Trophoblast cell (in vitro differentiated cells and primary cell): ENCODE measurements at regions not wholly inside any gene's neighbourhood (a gene's known extent, or its start where the extent isn't known, plus 50 kb on each side); places are given as distances from the start of the nearest gene placed in this dataset.

Experiments used
- DNase-seq, 2 donors: peaks; one replicate each; pipeline ENCODE4 v3.0.0-alpha.2; 2016
- H2AFZ ChIP-seq: 2 replicates; pipeline ENCODE4 v1.6.1; 2013; ENCODE audit warnings: low read length, moderate library complexity, mild to moderate bottlenecking; ENCODE audit not compliant: insufficient read depth, poor library complexity
- H2AK5ac ChIP-seq: 2 replicates; pipeline ENCODE4 v1.6.1; 2013; ENCODE audit warnings: mild to moderate bottlenecking, low read length
- H2BK120ac ChIP-seq: 2 replicates; pipeline ENCODE4 v1.6.1; 2013; ENCODE audit warnings: low read length, mild to moderate bottlenecking, moderate library complexity; ENCODE audit not compliant: insufficient read depth, poor library complexity
- H2BK12ac ChIP-seq: 2 replicates; pipeline ENCODE4 v1.6.1; 2013; ENCODE audit warnings: mild to moderate bottlenecking, low read length, moderate library complexity
- H2BK5ac ChIP-seq: 2 replicates; pipeline ENCODE4 v1.6.1; 2013; ENCODE audit warnings: low read length, low read depth, moderate library complexity, mild to moderate bottlenecking; ENCODE audit not compliant: poor library complexity
- H3K14ac ChIP-seq: 2 replicates; pipeline ENCODE4 v1.6.1; 2013; ENCODE audit warnings: mild to moderate bottlenecking, low read length
- H3K18ac ChIP-seq: 2 replicates; pipeline ENCODE4 v1.6.1; 2013; ENCODE audit warnings: mild to moderate bottlenecking, low read length
- H3K23ac ChIP-seq: 2 replicates; pipeline ENCODE4 v1.6.1; 2013; ENCODE audit warnings: low read length
- H3K27ac ChIP-seq: 2 replicates; pipeline ENCODE4 v1.5.1; 2013; ENCODE audit warnings: low read depth, mild to moderate bottlenecking, inconsistent platforms, low read length, moderate library complexity
- H3K27me3 ChIP-seq: 2 replicates; pipeline ENCODE4 v1.6.1; 2013; ENCODE audit warnings: inconsistent platforms, mild to moderate bottlenecking, low read length, moderate library complexity; ENCODE audit not compliant: insufficient read depth
- H3K36me3 ChIP-seq, 2 experiments: 1 replicate in 1 of 2; 2 replicates in 1 of 2; pipeline ENCODE4 v1.6.1; 2013; ENCODE audit warnings: low read length in 2 of 2, mild to moderate bottlenecking in 2 of 2, moderate library complexity in 1 of 2; ENCODE audit not compliant: insufficient read depth in 2 of 2, control insufficient read depth in 1 of 2
- H3K4ac ChIP-seq: 2 replicates; pipeline ENCODE4 v1.6.1; 2013; ENCODE audit warnings: low read depth, mild to moderate bottlenecking, low read length, moderate library complexity
- H3K4me1 ChIP-seq, 2 experiments: 1 replicate in 1 of 2; 2 replicates in 1 of 2; pipeline ENCODE4 v1.6.1; 2013; ENCODE audit warnings: low read length in 2 of 2, mild to moderate bottlenecking in 2 of 2, moderate library complexity in 1 of 2; ENCODE audit not compliant: insufficient read depth in 2 of 2, control insufficient read depth in 1 of 2
- H3K4me2 ChIP-seq: 2 replicates; pipeline ENCODE4 v1.6.1; 2013; ENCODE audit warnings: inconsistent platforms, mild to moderate bottlenecking, low read length, moderate library complexity
- H3K4me3 ChIP-seq: 2 replicates; pipeline ENCODE4 v1.5.1; 2013; ENCODE audit warnings: mild to moderate bottlenecking, low read depth, low read length, inconsistent platforms
- H3K79me1 ChIP-seq: one replicate; pipeline ENCODE4 v1.6.1; 2013; ENCODE audit warnings: low read length
- H3K79me2 ChIP-seq: 2 replicates; pipeline ENCODE4 v1.6.1; 2013; ENCODE audit warnings: low read length, mild to moderate bottlenecking; ENCODE audit not compliant: control insufficient read depth, insufficient read depth, poor library complexity
- H3K9ac ChIP-seq: 2 replicates; pipeline ENCODE4 v1.6.1; 2013; ENCODE audit warnings: mild to moderate bottlenecking, low read length
- H3K9me3 ChIP-seq: 2 replicates; pipeline ENCODE4 v1.6.1; 2013; ENCODE audit warnings: low read depth, mild to moderate bottlenecking, control low read depth, inconsistent platforms, low read length; ENCODE audit not compliant: insufficient read depth
- H4K12ac ChIP-seq: 2 replicates; pipeline ENCODE4 v1.6.1; 2013; ENCODE audit warnings: low read depth, mild to moderate bottlenecking, low read length, moderate library complexity
- H4K8ac ChIP-seq: 2 replicates; pipeline ENCODE4 v1.6.1; 2013; ENCODE audit warnings: low read depth, mild to moderate bottlenecking, low read length, moderate library complexity
- H4K91ac ChIP-seq: one replicate; pipeline ENCODE4 v1.6.1; 2013; ENCODE audit warnings: low read depth, mild to moderate bottlenecking, low read length, moderate library complexity
- WGBS: extraction: QIAGEN DNeasy Blood & Tissue Kit; methylation state at CpG from one replicate; pipeline ENCODE4 v1.1.7; 2013; ENCODE audit warnings: missing lambda C conversion rate; ENCODE audit not compliant: insufficient read length, insufficient coverage; ENCODE audit errors: extremely low coverage; 5-methylcytosine and 5-hydroxymethylcytosine counted together

- no CpG with 5 or more reads among the region's 2 CpGs for WGBS
- H3K14ac ChIP-seq: no peak overlapping the region
- H2BK120ac ChIP-seq: no peak overlapping the region
- H2AK5ac ChIP-seq: no peak overlapping the region
- no peaks in the 10 kb centered on the region for H3K4me1 ChIP-seq
- H3K9ac ChIP-seq: no peak overlapping the region
- no peak overlapping the region for H3K27ac ChIP-seq
- no peak overlapping the region for H3K4me3 ChIP-seq
- H4K91ac ChIP-seq: no peak overlapping the region
- no peak overlapping the region for H2AFZ ChIP-seq
- no peaks in the 10 kb centered on the region for H3K79me2 ChIP-seq
- no peak overlapping the region for H2BK5ac ChIP-seq
- H4K8ac ChIP-seq: no peak overlapping the region
- no peak for DNase-seq
- no peaks in the 10 kb centered on the region for H3K79me1 ChIP-seq
- no peaks in the 10 kb centered on the region for H3K36me3 ChIP-seq
- H3K9me3 ChIP-seq: no peaks in the 10 kb centered on the region
- no peak overlapping the region for H3K18ac ChIP-seq
- H2BK12ac ChIP-seq: no peak overlapping the region
- H3K4ac ChIP-seq: no peak overlapping the region
- no peaks in the 10 kb centered on the region for H3K27me3 ChIP-seq
- H4K12ac ChIP-seq: no peak overlapping the region
- H3K4me2 ChIP-seq: no peak overlapping the region
- H3K23ac ChIP-seq: no peak overlapping the region
Observed at GRCh38 chr4:163902417-163902816, 407.9 kb downstream of the TMA16 start.

- H3K4me3 ChIP-seq: no peak overlapping the region
- no peak overlapping the region for H3K4me2 ChIP-seq
- no peak overlapping the region for H4K12ac ChIP-seq
- no peaks in the 10 kb centered on the region for H3K79me1 ChIP-seq
- no peak overlapping the region for H2BK12ac ChIP-seq
- H3K36me3 ChIP-seq: no peaks in the 10 kb centered on the region
- H3K4me1 ChIP-seq: no peaks in the 10 kb centered on the region
- WGBS: no CpG with 5 or more reads among the region's 5 CpGs
- H4K8ac ChIP-seq: no peak overlapping the region
- no peak overlapping the region for H3K27ac ChIP-seq
- no peak overlapping the region for H3K18ac ChIP-seq
- H2BK5ac ChIP-seq: no peak overlapping the region
- H3K79me2 ChIP-seq: no peaks in the 10 kb centered on the region
- H3K9me3 ChIP-seq: no peaks in the 10 kb centered on the region
- no peak overlapping the region for H3K9ac ChIP-seq
- peak in 1 of 2 donors; percentile 19 for DNase-seq
- H3K27me3 ChIP-seq: no peaks in the 10 kb centered on the region
- H3K23ac ChIP-seq: no peak overlapping the region
- H3K4ac ChIP-seq: no peak overlapping the region
- no peak overlapping the region for H4K91ac ChIP-seq
- H3K14ac ChIP-seq: no peak overlapping the region
- H2BK120ac ChIP-seq: no peak overlapping the region
- no peak overlapping the region for H2AFZ ChIP-seq
- no peak overlapping the region for H2AK5ac ChIP-seq
Observed at GRCh38 chr4:163911891-163912290, 417.4 kb downstream of the TMA16 start.

GRCh38 chr4:163913571-163913970 is 419.1 kb downstream of the TMA16 start:
- no CpG with 5 or more reads among the region's 4 CpGs for WGBS
- no peak for DNase-seq
- H2AK5ac ChIP-seq: no peak overlapping the region

GRCh38 chr4:163915896-163916295 is 421.4 kb downstream of the TMA16 start:
- Histone ChIP-seq H2BK120ac (no peak overlapping the region), H3K27me3 (no peaks in the 10 kb centered on the region), H3K79me2 (no peaks in the 10 kb centered on the region), H3K4me1 (no peaks in the 10 kb centered on the region), H3K4me3 (no peak overlapping the region), H3K18ac (no peak overlapping the region), H4K12ac (no peak overlapping the region), H3K4me2 (no peak overlapping the region), H2BK12ac (no peak overlapping the region), H3K36me3 (no peaks in the 10 kb centered on the region), H3K9ac (no peak overlapping the region), H3K27ac (no peak overlapping the region), H3K23ac (no peak overlapping the region), H3K14ac (no peak overlapping the region), H4K91ac (no peak overlapping the region), H2BK5ac (no peak overlapping the region), H2AFZ (no peak overlapping the region), H3K79me1 (no peaks in the 10 kb centered on the region), H3K4ac (no peak overlapping the region), H4K8ac (no peak overlapping the region), H2AK5ac (no peak overlapping the region), H3K9me3 (no peaks in the 10 kb centered on the region)
- no CpG with 5 or more reads among the region's 3 CpGs for WGBS
- DNase-seq: peak; percentile 64 to 68

More at GRCh38 chr4:163913571-163913970, 419.1 kb downstream of the TMA16 start:
- no peak overlapping the region for H2BK120ac ChIP-seq
- no peak overlapping the region for H3K23ac ChIP-seq
- no peak overlapping the region for H2AFZ ChIP-seq
- no peaks in the 10 kb centered on the region for H3K79me1 ChIP-seq
- H4K91ac ChIP-seq: no peak overlapping the region
- H2BK5ac ChIP-seq: no peak overlapping the region
- H3K27me3 ChIP-seq: no peaks in the 10 kb centered on the region
- no peaks in the 10 kb centered on the region for H3K4me1 ChIP-seq
- H3K18ac ChIP-seq: no peak overlapping the region
- H3K36me3 ChIP-seq: no peaks in the 10 kb centered on the region
- no peaks in the 10 kb centered on the region for H3K9me3 ChIP-seq
- H3K9ac ChIP-seq: no peak overlapping the region
- H4K8ac ChIP-seq: no peak overlapping the region
- no peaks in the 10 kb centered on the region for H3K79me2 ChIP-seq
- H3K4ac ChIP-seq: no peak overlapping the region
- H4K12ac ChIP-seq: no peak overlapping the region
- no peak overlapping the region for H3K27ac ChIP-seq
- no peak overlapping the region for H3K4me2 ChIP-seq
- H2BK12ac ChIP-seq: no peak overlapping the region
- H3K14ac ChIP-seq: no peak overlapping the region
- no peak overlapping the region for H3K4me3 ChIP-seq
